SK-N-SH (cell line): ENCODE measurements at regions not wholly inside any gene's neighbourhood (a gene's known extent, or its start where the extent isn't known, plus 50 kb on each side); places are given as distances from the start of the nearest gene placed in this dataset.

Experiments used
- CTCF ChIA-PET: fragments of 300-600, 350-600 bp; formaldehyde crosslinking; extraction: SDS; loops from one replicate; lab custom pipeline; 2021; lab: Yijun Ruan, JAX
- POLR2A ChIA-PET: fragments of 350-600 bp; sonication (Branson Sonifier 250); formaldehyde crosslinking; extraction: SDS; loops from one replicate; lab custom pipeline; 2020; ENCODE audit warnings: antibody characterized with exemption, inconsistent platforms; lab: Yijun Ruan, JAX
- DNase-seq: peaks from one replicate; pipeline ENCODE4 v3.0.0; 2012
- H2AFZ ChIP-seq: fragments of 200-600 bp; sonication (generic); 2 replicates; pipeline ENCODE4 v1.8.1; 2016; ENCODE audit warnings: antibody characterized with exemption, mild to moderate bottlenecking, low read depth
- H3F3A ChIP-seq: fragments of 200-600 bp; sonication (generic); replicated peaks from 2 replicates; pipeline ENCODE3; 2016; ENCODE audit warnings: antibody characterized with exemption, mild to moderate bottlenecking; ENCODE audit not compliant: insufficient read depth
- H3K27ac ChIP-seq, 2 experiments: fragments of 200-500 bp in 1 of 2; fragments of 200-600 bp in 1 of 2; sonication (Bioruptor generic) in 1 of 2; sonication (generic), shearing (Covaris generic) in 1 of 2; 2 replicates each; pipeline versions ENCODE4 v1.5.1 to v1.6.1; 2014 to 2016; ENCODE audit warnings: low read depth in 2 of 2, inconsistent platforms in 1 of 2, low read length in 1 of 2, mild to moderate bottlenecking in 1 of 2, mixed read lengths in 1 of 2
- H3K27me3 ChIP-seq: fragments of 200-600 bp; sonication (generic), shearing (Covaris generic); 2 replicates; pipeline ENCODE4 v1.6.1; 2016; ENCODE audit warnings: mixed run types; ENCODE audit not compliant: insufficient read depth
- H3K36me3 ChIP-seq, 2 experiments: fragments of 200-500 bp in 1 of 2; fragments of 200-600 bp in 1 of 2; sonication (Bioruptor generic) in 1 of 2; sonication (generic) in 1 of 2; replicated peaks in 1 of 2; 2 replicates each; pipeline versions ENCODE3 to v1.5.1; 2014 to 2016; ENCODE audit warnings: low read length in 1 of 2, mild to moderate bottlenecking in 1 of 2; ENCODE audit not compliant: insufficient read depth in 2 of 2, control insufficient read depth in 1 of 2
- H3K4me1 ChIP-seq, 2 experiments: fragments of 200-500 bp in 1 of 2; fragments of 200-600 bp in 1 of 2; sonication (Bioruptor generic) in 1 of 2; sonication (generic), shearing (Covaris generic) in 1 of 2; 2 replicates each; pipeline versions ENCODE4 v1.5.1 to v1.6.1; 2014 to 2016; ENCODE audit warnings: low read depth in 1 of 2, low read length in 1 of 2, mixed run types in 1 of 2; ENCODE audit not compliant: insufficient read depth in 2 of 2, control insufficient read depth in 1 of 2
- H3K4me2 ChIP-seq: fragments of 200-600 bp; sonication (generic), shearing (Covaris generic); 2 replicates; pipeline ENCODE4 v1.6.1; 2017; ENCODE audit warnings: mixed run types
- H3K4me3 ChIP-seq, 2 experiments: fragments of 200-500 bp in 1 of 2; fragments of 200-600 bp in 1 of 2; sonication (Bioruptor generic) in 1 of 2; sonication (generic), shearing (Covaris generic) in 1 of 2; 2 replicates each; pipeline versions ENCODE4 v1.5.1 to v1.8.1; 2014 to 2016; ENCODE audit warnings: low read depth in 2 of 2, inconsistent platforms in 1 of 2, low read length in 1 of 2, mild to moderate bottlenecking in 1 of 2, mixed read lengths in 1 of 2, moderate library complexity in 1 of 2
- H3K79me2 ChIP-seq: fragments of 200-600 bp; sonication (generic); 2 replicates; pipeline ENCODE4 v1.8.1; 2017; ENCODE audit warnings: mild to moderate bottlenecking; ENCODE audit not compliant: insufficient read depth
- H3K9ac ChIP-seq: fragments of 200-600 bp; sonication (generic); 2 replicates; pipeline ENCODE4 v1.6.1; 2017; ENCODE audit warnings: mixed run types
- H3K9me2 ChIP-seq: fragments of 200-600 bp; sonication (generic); 2 replicates; pipeline ENCODE4 v1.6.1; 2017; ENCODE audit warnings: mixed run types
- H3K9me3 ChIP-seq: fragments of 200-600 bp; sonication (generic); 2 replicates; pipeline ENCODE4 v1.6.1; 2017; ENCODE audit warnings: mixed run types, mild to moderate bottlenecking, moderate library complexity
- H4K20me1 ChIP-seq: fragments of 200-600 bp; sonication (generic); 2 replicates; pipeline ENCODE4 v1.6.1; 2017; ENCODE audit warnings: mild to moderate bottlenecking, mixed run types; ENCODE audit not compliant: insufficient read depth
- CHD2 ChIP-seq: fragments of 150-350 bp; IDR thresholded peaks from 2 replicates; pipeline ENCODE4 v1.6.1; 2018; ENCODE audit warnings: low read length; ENCODE audit not compliant: partially characterized antibody
- ELF1 ChIP-seq: IDR thresholded peaks from 2 replicates; pipeline ENCODE4 v1.4.0; 2012
- EZH2phosphoT487 ChIP-seq: fragments of 200-600 bp; sonication (generic); IDR thresholded peaks from 2 replicates; pipeline ENCODE4 v1.6.1; 2017; ENCODE audit warnings: low read depth, mixed run types, mild to moderate bottlenecking, antibody characterized with exemption, moderate library complexity, borderline replicate concordance
- FOXJ3 ChIP-seq: sonication (generic); formaldehyde crosslinking; IDR thresholded peaks from 2 replicates; pipeline ENCODE4 v1.5.1; 2020; ENCODE audit warnings: mild to moderate bottlenecking, missing genetic modification reagents
- GATA2 ChIP-seq: sonication (generic); formaldehyde crosslinking; IDR thresholded peaks from 2 replicates; pipeline ENCODE4 v1.5.0; 2020; ENCODE audit warnings: mild to moderate bottlenecking, missing genetic modification reagents
- MAX ChIP-seq: IDR thresholded peaks from 2 replicates; pipeline ENCODE4 v1.4.0; 2012; ENCODE audit warnings: low read depth
- MEF2A ChIP-seq: IDR thresholded peaks from 2 replicates; pipeline ENCODE4 v1.4.0; 2012; ENCODE audit warnings: low read depth, borderline replicate concordance
- MXI1 ChIP-seq: IDR thresholded peaks from 2 replicates; pipeline ENCODE4 v1.6.1; 2012; ENCODE audit warnings: mild to moderate bottlenecking, low read depth, low read length, improper control_type of control experiment
- PBX3 ChIP-seq: IDR thresholded peaks from 2 replicates; pipeline ENCODE4; 2012
- REST ChIP-seq: IDR thresholded peaks from 2 replicates; pipeline ENCODE4 v1.6.1; 2012; ENCODE audit warnings: mild to moderate bottlenecking, low read depth, low read length, moderate library complexity
- RXRA ChIP-seq: IDR thresholded peaks from 2 replicates; pipeline ENCODE4 v1.4.0; 2012; ENCODE audit warnings: low read depth, mild to moderate bottlenecking, borderline replicate concordance
- SMC3 ChIP-seq: IDR thresholded peaks from 2 replicates; pipeline ENCODE4 v1.6.1; 2012; ENCODE audit warnings: low read depth, low read length, improper control_type of control experiment
- TCF12 ChIP-seq: IDR thresholded peaks from 2 replicates; pipeline ENCODE4 v1.4.0; 2012
- USF2 ChIP-seq: fragments of 150-350 bp; IDR thresholded peaks from 2 replicates; pipeline ENCODE4 v1.6.1; 2017; ENCODE audit warnings: antibody characterized with exemption, low read length, low read depth, borderline replicate concordance
- YY1 ChIP-seq: IDR thresholded peaks from 2 replicates; pipeline ENCODE4 v1.4.0; 2012; ENCODE audit warnings: low read depth, mild to moderate bottlenecking
- WGBS: methylation state at CpG from one replicate; pipeline ENCODE4 v1.1.6; 2017; ENCODE audit warnings: low lambda C conversion rate; 5-methylcytosine and 5-hydroxymethylcytosine counted together

- DNase-seq: no peak
- CTCF ChIA-PET: interaction anchor here (0.7 kb wide), 1 partner anchor 137 kb away, joined by 3 read pairs; no protein-coding TSS in a partner anchor
- H3K9me2 ChIP-seq: no peaks in the 10 kb centered on the region
- H3K27me3 ChIP-seq: no peaks in the 10 kb centered on the region
- TF ChIP-seq CHD2: no peak
- no peak for TF ChIP-seq REST
- TF ChIP-seq RXRA: no peak
- no peak for TF ChIP-seq SMC3
- no peak for TF ChIP-seq FOXJ3
- TF ChIP-seq USF2: no peak
- H3K9ac ChIP-seq: no peak overlapping the region
- no peaks in the 10 kb centered on the region for H3K79me2 ChIP-seq
- no peak overlapping the region for H3K4me3 ChIP-seq
- H3K27ac ChIP-seq: no peak overlapping the region
- H2AFZ ChIP-seq: no peak overlapping the region
- no peak overlapping the region for H3K4me2 ChIP-seq
- H3F3A ChIP-seq: no peaks in the 10 kb centered on the region
- H3K36me3 ChIP-seq: peaks cover 0 to 6% of the 10 kb centered on the region in 2 experiments
- no peaks in the 10 kb centered on the region for H3K4me1 ChIP-seq
- no peaks in the 10 kb centered on the region for H4K20me1 ChIP-seq
- H3K9me3 ChIP-seq: no peaks in the 10 kb centered on the region
- POLR2A ChIA-PET: no interaction called here
These were observed 480.5 kb upstream of the SPRY2 start for GRCh38 chr13:80821466-80821865.

GRCh38 chr13:80817979-80818378 is 477.1 kb upstream of the SPRY2 start:
- POLR2A ChIA-PET: no interaction called here
- no peaks in the 10 kb centered on the region for H3K79me2 ChIP-seq
- H3K9ac ChIP-seq: no peak overlapping the region
- no peak overlapping the region for H2AFZ ChIP-seq
- H3K36me3 ChIP-seq: peaks cover 0 to 6% of the 10 kb centered on the region in 2 experiments
- H4K20me1 ChIP-seq: no peaks in the 10 kb centered on the region
- no peak overlapping the region for H3K4me3 ChIP-seq
- 74% methylated on average over 1 of the region's 1 CpG for WGBS
- H3K27ac ChIP-seq: no peak overlapping the region
- no peaks in the 10 kb centered on the region for H3F3A ChIP-seq
- H3K4me1 ChIP-seq: no peaks in the 10 kb centered on the region
- CTCF ChIA-PET: no interaction called here
- no peak overlapping the region for H3K4me2 ChIP-seq
- H3K9me3 ChIP-seq: no peaks in the 10 kb centered on the region
- no peaks in the 10 kb centered on the region for H3K9me2 ChIP-seq
- no peak for DNase-seq
- H3K27me3 ChIP-seq: no peaks in the 10 kb centered on the region
- TF ChIP-seq REST: no peak
- no peak for TF ChIP-seq EZH2phosphoT487
- no peak for TF ChIP-seq MXI1
- TF ChIP-seq FOXJ3: no peak
- no peak for TF ChIP-seq ELF1
- TF ChIP-seq SMC3: no peak
- no peak for TF ChIP-seq TCF12
- TF ChIP-seq USF2: no peak
- TF ChIP-seq MEF2A: no peak
- TF ChIP-seq YY1: no peak
- TF ChIP-seq GATA2 (CRISPR knock-in tag): no peak
- TF ChIP-seq MAX: no peak
- no peak for TF ChIP-seq PBX3
